Astrocyte (in vitro differentiated cells and primary cell): ENCODE measurements at regions not wholly inside any gene's neighbourhood (a gene's known extent, or its start where the extent isn't known, plus 50 kb on each side); places are given as distances from the start of the nearest gene placed in this dataset.

ENCODE experiments used
- DNase-seq: peaks from one replicate; pipeline ENCODE4 v3.0.0-alpha.2; 2010; ENCODE audit warnings: low read depth
- FAIRE-seq: peaks from 2 replicates; lab custom pipeline; 2011; peaks lifted over from hg19 to GRCh38; lab: Jason Lieb, UNC
- H2AFZ ChIP-seq: 2 replicates; pipeline ENCODE4 v1.6.0; 2012; ENCODE audit warnings: low read depth, low read length, inconsistent platforms
- H3K27ac ChIP-seq: 2 replicates; pipeline ENCODE4 v1.5.1; 2011; ENCODE audit warnings: low read depth, low read length, inconsistent platforms
- H3K27me3 ChIP-seq: 2 replicates; pipeline ENCODE4 v1.6.0; 2011; ENCODE audit warnings: low read length, inconsistent platforms; ENCODE audit not compliant: insufficient read depth
- H3K36me3 ChIP-seq: 2 replicates; pipeline ENCODE4 v1.5.1; 2011; ENCODE audit warnings: low read length, inconsistent platforms; ENCODE audit not compliant: insufficient read depth
- H3K4me1 ChIP-seq: 2 replicates; pipeline ENCODE4 v1.5.1; 2011; ENCODE audit warnings: low read length, inconsistent platforms; ENCODE audit not compliant: insufficient read depth
- H3K4me2 ChIP-seq: 2 replicates; pipeline ENCODE4 v1.6.0; 2012; ENCODE audit warnings: low read length, inconsistent platforms
- H3K4me3 ChIP-seq: 2 replicates; pipeline ENCODE4 v1.5.1; 2011; ENCODE audit warnings: low read depth, mild to moderate bottlenecking, low read length, inconsistent platforms; ENCODE audit not compliant: insufficient read depth
- H3K79me2 ChIP-seq: 2 replicates; pipeline ENCODE4 v1.6.0; 2012; ENCODE audit warnings: mild to moderate bottlenecking, low read length, inconsistent platforms; ENCODE audit not compliant: insufficient read depth
- H3K9ac ChIP-seq: 2 replicates; pipeline ENCODE4 v1.6.0; 2012; ENCODE audit warnings: mild to moderate bottlenecking, low read length, inconsistent platforms
- H3K9me3 ChIP-seq: 2 replicates; pipeline ENCODE4 v1.5.1; 2012; ENCODE audit warnings: low read depth, mild to moderate bottlenecking, low read length, inconsistent platforms; ENCODE audit not compliant: insufficient read depth
- H4K20me1 ChIP-seq: 2 replicates; pipeline ENCODE4 v1.6.0; 2012; ENCODE audit warnings: low read length, inconsistent platforms; ENCODE audit not compliant: insufficient read depth
- H3K27ac Mint-ChIP-seq: one replicate; pipeline ENCODE4 v1.8.0; 2021; ENCODE audit warnings: mild to moderate bottlenecking, mixed read lengths; ENCODE audit not compliant: unreplicated experiment
- H3K27me3 Mint-ChIP-seq: one replicate; pipeline ENCODE4 v1.8.0; 2021; ENCODE audit warnings: low read depth, mixed read lengths; ENCODE audit not compliant: unreplicated experiment
- H3K36me3 Mint-ChIP-seq: one replicate; pipeline ENCODE4 v1.8.0; 2021; ENCODE audit warnings: low read depth, mixed read lengths; ENCODE audit not compliant: unreplicated experiment
- H3K4me1 Mint-ChIP-seq: one replicate; pipeline ENCODE4 v1.8.0; 2021; ENCODE audit warnings: low read depth, mixed read lengths; ENCODE audit not compliant: unreplicated experiment
- H3K4me3 Mint-ChIP-seq: one replicate; pipeline ENCODE4 v1.8.0; 2021; ENCODE audit warnings: mild to moderate bottlenecking, moderate library complexity, mixed read lengths; ENCODE audit not compliant: unreplicated experiment
- H3K9me3 Mint-ChIP-seq: one replicate; pipeline ENCODE4 v1.8.0; 2021; ENCODE audit warnings: mild to moderate bottlenecking, mixed read lengths; ENCODE audit not compliant: unreplicated experiment
- EZH2 ChIP-seq: IDR thresholded peaks from 2 replicates; pipeline ENCODE4 v1.6.1; 2012; ENCODE audit warnings: mild to moderate bottlenecking, low read length, inconsistent platforms; ENCODE audit not compliant: insufficient read depth
- TF ChIP-seq, protein P1 (sequence below): IDR thresholded peaks from 2 replicates; pipeline ENCODE4 v1.5.1; 2011; ENCODE audit warnings: low read depth, mild to moderate bottlenecking, inconsistent platforms, low read length, moderate library complexity; ENCODE audit not compliant: insufficient read depth

DNA sequence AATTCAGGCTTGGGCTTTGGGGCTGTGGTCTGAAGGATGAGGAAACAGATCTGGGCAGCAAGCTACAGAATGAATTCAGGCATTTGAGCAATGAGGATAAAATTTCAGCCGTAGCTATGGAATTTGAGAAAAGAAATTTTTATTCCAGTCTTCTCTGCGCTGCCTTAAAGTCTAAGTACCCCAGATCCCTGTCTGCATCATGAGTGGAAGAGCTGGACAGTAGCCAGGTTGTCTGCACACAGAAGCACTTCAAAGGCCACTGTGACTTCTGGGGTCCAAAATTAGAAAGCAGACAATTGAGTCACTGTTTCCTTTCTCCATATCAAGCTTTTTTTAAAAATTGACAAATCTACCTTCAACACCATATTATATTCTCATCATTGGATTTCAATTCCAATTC lies 787.6 kb upstream of the GCFC2 start:
- FAIRE-seq (no peak), DNase-seq (no peak)
- Mint-ChIP-seq H3K27me3 (no peaks in the 10 kb centered on the region), H3K4me3 (no peak overlapping the region), H3K27ac (no peak overlapping the region), H3K4me1 (peaks cover 5% of the 10 kb centered on the region), H3K9me3 (no peaks in the 10 kb centered on the region), H3K36me3 (no peaks in the 10 kb centered on the region)
- H3K9me3 ChIP-seq: no peaks in the 10 kb centered on the region
- no peak overlapping the region for H3K4me2 ChIP-seq
- no peak overlapping the region for H3K27ac ChIP-seq
- no peak overlapping the region for H3K4me3 ChIP-seq
- H3K36me3 ChIP-seq: no peaks in the 10 kb centered on the region
- H3K4me1 ChIP-seq: no peaks in the 10 kb centered on the region
- no peak for TF ChIP-seq EZH2
- TF ChIP-seq, protein P1, sequence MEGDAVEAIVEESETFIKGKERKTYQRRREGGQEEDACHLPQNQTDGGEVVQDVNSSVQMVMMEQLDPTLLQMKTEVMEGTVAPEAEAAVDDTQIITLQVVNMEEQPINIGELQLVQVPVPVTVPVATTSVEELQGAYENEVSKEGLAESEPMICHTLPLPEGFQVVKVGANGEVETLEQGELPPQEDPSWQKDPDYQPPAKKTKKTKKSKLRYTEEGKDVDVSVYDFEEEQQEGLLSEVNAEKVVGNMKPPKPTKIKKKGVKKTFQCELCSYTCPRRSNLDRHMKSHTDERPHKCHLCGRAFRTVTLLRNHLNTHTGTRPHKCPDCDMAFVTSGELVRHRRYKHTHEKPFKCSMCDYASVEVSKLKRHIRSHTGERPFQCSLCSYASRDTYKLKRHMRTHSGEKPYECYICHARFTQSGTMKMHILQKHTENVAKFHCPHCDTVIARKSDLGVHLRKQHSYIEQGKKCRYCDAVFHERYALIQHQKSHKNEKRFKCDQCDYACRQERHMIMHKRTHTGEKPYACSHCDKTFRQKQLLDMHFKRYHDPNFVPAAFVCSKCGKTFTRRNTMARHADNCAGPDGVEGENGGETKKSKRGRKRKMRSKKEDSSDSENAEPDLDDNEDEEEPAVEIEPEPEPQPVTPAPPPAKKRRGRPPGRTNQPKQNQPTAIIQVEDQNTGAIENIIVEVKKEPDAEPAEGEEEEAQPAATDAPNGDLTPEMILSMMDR: no peak
- no peak overlapping the region for H3K9ac ChIP-seq
- H3K79me2 ChIP-seq: no peaks in the 10 kb centered on the region
- H2AFZ ChIP-seq: no peak overlapping the region
- no peaks in the 10 kb centered on the region for H3K27me3 ChIP-seq
- H4K20me1 ChIP-seq: no peaks in the 10 kb centered on the region

DNA sequence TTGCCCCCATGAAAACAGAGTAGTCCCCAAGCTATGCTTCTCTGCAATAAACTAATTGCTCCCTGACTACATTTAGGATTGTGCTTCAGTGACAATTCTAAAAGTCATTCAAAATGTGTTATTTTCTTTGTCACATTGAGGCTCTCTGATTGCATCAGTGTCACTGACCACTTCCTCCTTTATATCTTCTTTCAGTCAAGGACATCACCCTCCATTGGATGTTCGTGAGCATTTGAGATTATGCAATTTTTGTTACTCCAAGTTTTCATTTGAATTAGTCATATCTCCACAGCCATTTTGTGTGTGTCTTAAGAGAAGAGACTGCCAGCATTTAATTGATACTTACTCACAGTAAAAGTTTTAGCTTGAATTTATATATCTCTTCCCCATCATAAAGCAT lies 780.8 kb upstream of the GCFC2 start:
- Histone ChIP-seq H3K27me3 (peaks cover 2% of the 10 kb centered on the region), H2AFZ (no peak overlapping the region), H4K20me1 (no peaks in the 10 kb centered on the region), H3K36me3 (no peaks in the 10 kb centered on the region), H3K9ac (no peak overlapping the region), H3K4me1 (no peaks in the 10 kb centered on the region), H3K4me3 (no peak overlapping the region), H3K79me2 (no peaks in the 10 kb centered on the region), H3K27ac (no peak overlapping the region), H3K9me3 (no peaks in the 10 kb centered on the region), H3K4me2 (no peak overlapping the region)
- H3K36me3 Mint-ChIP-seq: no peaks in the 10 kb centered on the region
- TF ChIP-seq, protein P1: no peak
- TF ChIP-seq EZH2: no peak
- FAIRE-seq: no peak
- H3K4me3 Mint-ChIP-seq: no peak overlapping the region
- H3K4me1 Mint-ChIP-seq: no peaks in the 10 kb centered on the region
- DNase-seq: no peak
- H3K27me3 Mint-ChIP-seq: no peaks in the 10 kb centered on the region
- no peaks in the 10 kb centered on the region for H3K9me3 Mint-ChIP-seq
- no peak overlapping the region for H3K27ac Mint-ChIP-seq

DNA sequence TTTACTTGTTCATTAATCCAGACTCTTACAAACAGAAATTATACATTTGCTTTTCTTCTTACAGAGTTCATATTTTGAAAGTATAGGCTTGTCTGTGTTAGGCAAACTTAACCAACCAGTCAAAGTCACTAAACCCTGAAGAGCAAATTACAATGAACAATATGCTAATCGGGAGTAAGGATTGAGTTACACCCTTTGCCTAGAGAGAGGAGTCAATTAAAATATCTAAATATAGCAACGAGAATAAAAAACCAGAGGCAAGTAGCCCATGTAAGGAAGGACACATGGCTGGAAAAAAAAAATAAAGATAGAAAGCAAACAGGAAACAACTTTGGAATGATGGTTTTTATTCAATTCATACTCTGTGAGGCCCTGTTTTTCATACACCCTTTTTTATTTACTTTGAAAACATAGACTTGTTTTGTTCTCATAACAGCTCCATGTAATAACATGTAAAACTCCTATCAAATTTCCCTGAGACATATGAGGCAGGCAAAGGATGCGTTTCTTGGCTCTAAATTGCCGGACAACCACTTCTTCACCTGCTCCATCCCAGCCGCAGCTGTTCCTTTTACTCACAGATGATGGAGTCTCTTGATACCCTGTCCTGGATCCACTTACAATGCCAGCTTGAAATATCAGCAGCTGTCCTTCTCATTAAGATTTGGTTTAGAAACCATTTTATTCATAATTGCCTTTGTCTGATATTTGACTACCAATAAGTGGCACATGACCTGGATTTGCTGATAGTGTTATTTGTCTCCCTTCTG lies 767.7 kb upstream of the GCFC2 start:
- Mint-ChIP-seq H3K9me3 (no peaks in the 10 kb centered on the region), H3K4me1 (peaks cover 4% of the 10 kb centered on the region), H3K36me3 (no peaks in the 10 kb centered on the region), H3K27ac (no peak overlapping the region), H3K27me3 (no peaks in the 10 kb centered on the region), H3K4me3 (no peak overlapping the region)
- no peaks in the 10 kb centered on the region for H3K27me3 ChIP-seq
- no peaks in the 10 kb centered on the region for H3K4me1 ChIP-seq
- no peak overlapping the region for H3K27ac ChIP-seq
- no peak overlapping the region for H3K9ac ChIP-seq
- no peaks in the 10 kb centered on the region for H3K9me3 ChIP-seq
- H3K4me3 ChIP-seq: no peak overlapping the region
- no peaks in the 10 kb centered on the region for H3K79me2 ChIP-seq
- H3K4me2 ChIP-seq: no peak overlapping the region
- FAIRE-seq: no peak
- no peak for TF ChIP-seq EZH2
- TF ChIP-seq, protein P1: no peak
- H4K20me1 ChIP-seq: no peaks in the 10 kb centered on the region
- no peak for DNase-seq
- no peaks in the 10 kb centered on the region for H3K36me3 ChIP-seq
- H2AFZ ChIP-seq: no peak overlapping the region
